ENCODE measurements at regions not wholly inside any gene's neighbourhood (a gene's known extent, or its start where the extent isn't known, plus 50 kb on each side); places are given as distances from the start of the nearest gene placed in this dataset.
"Not testable (repeated sequence)": the region's sequence is repeated elsewhere in the genome, so short reads cannot be mapped to it uniquely, and the experiment has no call there.

- Mint-ChIP-seq H3K27me3 (no peaks in the 10 kb centered on the region), H3K4me3 (no peak overlapping the region), H3K9me3 (ENCODE audit: low read depth) (peaks cover 1% of the 10 kb centered on the region), H3K36me3 (ENCODE audit: low read depth) (no peaks in the 10 kb centered on the region), H3K27ac (no peak overlapping the region), H3K4me1 (no peaks in the 10 kb centered on the region)
- intact Hi-C loops (cut with DNase I, micrococcal nuclease): no loop called here
- DNase-seq: no peak
- POLR2A ChIA-PET: no interaction called here
- no peak for ATAC-seq
- CTCF ChIA-PET: interaction anchor here (0.7 to 1.7 kb wide), 2 partner anchors 14 to 776 kb away, joined by 4 read pairs; no protein-coding TSS in a partner anchor
These were observed 1114.5 kb downstream of the STPG2 start for GRCh38 chr4:97028785-97029184.

GRCh38 chr4:97037411-97038145, 1105.7 kb downstream of the STPG2 start:
- H3K4me3 Mint-ChIP-seq; H3K27me3 Mint-ChIP-seq; H3K27ac Mint-ChIP-seq; H3K9me3 Mint-ChIP-seq (ENCODE audit: low read depth); DNase-seq; H3K4me1 Mint-ChIP-seq; H3K36me3 Mint-ChIP-seq (ENCODE audit: low read depth); intact Hi-C loops (cut with DNase I, micrococcal nuclease); CTCF ChIA-PET; ATAC-seq; POLR2A ChIA-PET: not testable (repeated sequence)

GRCh38 chr4:97038146-97038516, 1105.1 kb downstream of the STPG2 start:
- H3K4me3 Mint-ChIP-seq: no peak overlapping the region
- ChIA-PET POLR2A (no interaction called here), CTCF (no interaction called here)
- no peak for DNase-seq
- intact Hi-C loops (cut with DNase I, micrococcal nuclease): no loop called here
- H3K27ac Mint-ChIP-seq: no peak overlapping the region
- H3K9me3 Mint-ChIP-seq (ENCODE audit: low read depth): no peaks in the 10 kb centered on the region
- H3K27me3 Mint-ChIP-seq: no peaks in the 10 kb centered on the region
- H3K36me3 Mint-ChIP-seq (ENCODE audit: low read depth): no peaks in the 10 kb centered on the region
- H3K4me1 Mint-ChIP-seq: no peaks in the 10 kb centered on the region
- no peak for ATAC-seq

- Mint-ChIP-seq H3K27me3 (no peaks in the 10 kb centered on the region), H3K4me3 (no peak overlapping the region), H3K27ac (no peak overlapping the region), H3K36me3 (ENCODE audit: low read depth) (no peaks in the 10 kb centered on the region), H3K9me3 (ENCODE audit: low read depth) (no peaks in the 10 kb centered on the region), H3K4me1 (no peaks in the 10 kb centered on the region)
- POLR2A ChIA-PET: no interaction called here
- no peak for ATAC-seq
- CTCF ChIA-PET: interaction anchor here (0.6 kb wide), 1 partner anchor 13 kb away, joined by 5 read pairs; no protein-coding TSS in a partner anchor
- no peak for DNase-seq
- intact Hi-C loops (cut with DNase I, micrococcal nuclease): no loop called here
These were observed 1070.6 kb downstream of the STPG2 start for GRCh38 chr4:97072666-97073065.

- no peaks in the 10 kb centered on the region for H3K9me3 Mint-ChIP-seq (ENCODE audit: low read depth)
- H3K4me3 Mint-ChIP-seq: no peak overlapping the region
- intact Hi-C loops (cut with DNase I, micrococcal nuclease): no loop called here
- ChIA-PET POLR2A (no interaction called here), CTCF (no interaction called here)
- no peaks in the 10 kb centered on the region for H3K36me3 Mint-ChIP-seq (ENCODE audit: low read depth)
- H3K27me3 Mint-ChIP-seq: no peaks in the 10 kb centered on the region
- DNase-seq (no peak), ATAC-seq (no peak)
- H3K27ac Mint-ChIP-seq: no peak overlapping the region
- H3K4me1 Mint-ChIP-seq: no peaks in the 10 kb centered on the region
These were observed 1070.1 kb downstream of the STPG2 start for GRCh38 chr4:97073194-97073593.

- POLR2A ChIA-PET: no interaction called here
- DNase-seq (no peak), ATAC-seq (no peak)
- intact Hi-C loops (cut with DNase I, micrococcal nuclease): no loop called here
- Mint-ChIP-seq H3K4me1 (no peaks in the 10 kb centered on the region), H3K9me3 (ENCODE audit: low read depth) (no peaks in the 10 kb centered on the region), H3K27ac (no peak overlapping the region), H3K36me3 (ENCODE audit: low read depth) (no peaks in the 10 kb centered on the region), H3K27me3 (no peaks in the 10 kb centered on the region), H3K4me3 (no peak overlapping the region)
- CTCF ChIA-PET: no interaction called here
These were observed 1068.7 kb downstream of the STPG2 start for GRCh38 chr4:97074531-97074930.

- intact Hi-C loops (cut with DNase I, micrococcal nuclease): no loop called here
- H3K27me3 Mint-ChIP-seq: no peaks in the 10 kb centered on the region
- no peaks in the 10 kb centered on the region for H3K36me3 Mint-ChIP-seq (ENCODE audit: low read depth)
- peaks cover 6% of the 10 kb centered on the region for H3K9me3 Mint-ChIP-seq (ENCODE audit: low read depth)
- ChIA-PET CTCF (no interaction called here), POLR2A (no interaction called here)
- DNase-seq: no peak
- ATAC-seq: no peak
- no peaks in the 10 kb centered on the region for H3K4me1 Mint-ChIP-seq
- no peak overlapping the region for H3K27ac Mint-ChIP-seq
- no peak overlapping the region for H3K4me3 Mint-ChIP-seq
These were observed 1061.3 kb downstream of the STPG2 start for GRCh38 chr4:97081951-97082350.

GRCh38 chr4:97097036-97097435, 1046.2 kb downstream of the STPG2 start:
- H3K36me3 Mint-ChIP-seq (ENCODE audit: low read depth); CTCF ChIA-PET; intact Hi-C loops (cut with DNase I, micrococcal nuclease); H3K27me3 Mint-ChIP-seq; DNase-seq; H3K4me3 Mint-ChIP-seq; ATAC-seq; POLR2A ChIA-PET; H3K9me3 Mint-ChIP-seq (ENCODE audit: low read depth); H3K27ac Mint-ChIP-seq; H3K4me1 Mint-ChIP-seq: not testable (repeated sequence)

- H3K9me3 Mint-ChIP-seq (ENCODE audit: low read depth); H3K27ac Mint-ChIP-seq; POLR2A ChIA-PET: not testable (repeated sequence)
These were observed 1042.1 kb downstream of the STPG2 start for GRCh38 chr4:97101171-97101570.

GRCh38 chr4:97103252-97103651, 1040.0 kb downstream of the STPG2 start:
- Mint-ChIP-seq H3K36me3 (ENCODE audit: low read depth) (no peaks in the 10 kb centered on the region), H3K27me3 (no peaks in the 10 kb centered on the region), H3K4me3 (no peak overlapping the region), H3K4me1 (no peaks in the 10 kb centered on the region), H3K9me3 (ENCODE audit: low read depth) (peaks cover 4% of the 10 kb centered on the region), H3K27ac (no peak overlapping the region)
- ChIA-PET CTCF (no interaction called here), POLR2A (no interaction called here)
- ATAC-seq (no peak), DNase-seq (no peak)
- intact Hi-C loops (cut with DNase I, micrococcal nuclease): no loop called here

More at GRCh38 chr4:97101171-97101570, 1042.1 kb downstream of the STPG2 start:
- intact Hi-C loops (cut with DNase I, micrococcal nuclease); H3K36me3 Mint-ChIP-seq (ENCODE audit: low read depth); CTCF ChIA-PET; ATAC-seq; DNase-seq; H3K27me3 Mint-ChIP-seq; H3K4me3 Mint-ChIP-seq; H3K4me1 Mint-ChIP-seq: not testable (repeated sequence)

- H3K9me3 Mint-ChIP-seq (ENCODE audit: low read depth): peaks cover 3% of the 10 kb centered on the region
- no peaks in the 10 kb centered on the region for H3K36me3 Mint-ChIP-seq (ENCODE audit: low read depth)
- H3K4me3 Mint-ChIP-seq: no peak overlapping the region
- CTCF ChIA-PET: no interaction called here
- POLR2A ChIA-PET: no interaction called here
- H3K27ac Mint-ChIP-seq: no peak overlapping the region
- no peaks in the 10 kb centered on the region for H3K27me3 Mint-ChIP-seq
- DNase-seq (no peak), ATAC-seq (no peak)
- H3K4me1 Mint-ChIP-seq: no peaks in the 10 kb centered on the region
- intact Hi-C loops (cut with DNase I, micrococcal nuclease): no loop called here
These were observed 1039.3 kb downstream of the STPG2 start for GRCh38 chr4:97104006-97104405.

GRCh38 chr4:97104666-97105065, 1038.6 kb downstream of the STPG2 start:
- intact Hi-C loops (cut with DNase I, micrococcal nuclease): no loop called here
- Mint-ChIP-seq H3K36me3 (ENCODE audit: low read depth) (no peaks in the 10 kb centered on the region), H3K27me3 (no peaks in the 10 kb centered on the region), H3K9me3 (ENCODE audit: low read depth) (peaks cover 3% of the 10 kb centered on the region), H3K4me3 (no peak overlapping the region), H3K27ac (no peak overlapping the region), H3K4me1 (no peaks in the 10 kb centered on the region)
- ATAC-seq (no peak), DNase-seq (no peak)
- ChIA-PET POLR2A (no interaction called here), CTCF (no interaction called here)

Measured in activated CD4-positive, alpha-beta T cell treated with anti-CD3 and anti-CD28 coated beads for 36 hours (primary cell).